ENCODE measurements at regions not wholly inside any gene's neighbourhood (a gene's known extent, or its start where the extent isn't known, plus 50 kb on each side); places are given as distances from the start of the nearest gene placed in this dataset.

GRCh38 chr1:234546890-234547788, 62.8 kb downstream of the IRF2BP2 start:
- no peak for DNase-seq (ENCODE audit: low read depth)
- no peak for TF ChIP-seq MAX (IDR thresholded peaks at IDR 0.05; ENCODE audit: low read depth, low read length)
- TF ChIP-seq POLR2A (IDR thresholded peaks at IDR 0.05; ENCODE audit: extremely low read depth, insufficient read length) = no peak
- TF ChIP-seq, protein P1, sequence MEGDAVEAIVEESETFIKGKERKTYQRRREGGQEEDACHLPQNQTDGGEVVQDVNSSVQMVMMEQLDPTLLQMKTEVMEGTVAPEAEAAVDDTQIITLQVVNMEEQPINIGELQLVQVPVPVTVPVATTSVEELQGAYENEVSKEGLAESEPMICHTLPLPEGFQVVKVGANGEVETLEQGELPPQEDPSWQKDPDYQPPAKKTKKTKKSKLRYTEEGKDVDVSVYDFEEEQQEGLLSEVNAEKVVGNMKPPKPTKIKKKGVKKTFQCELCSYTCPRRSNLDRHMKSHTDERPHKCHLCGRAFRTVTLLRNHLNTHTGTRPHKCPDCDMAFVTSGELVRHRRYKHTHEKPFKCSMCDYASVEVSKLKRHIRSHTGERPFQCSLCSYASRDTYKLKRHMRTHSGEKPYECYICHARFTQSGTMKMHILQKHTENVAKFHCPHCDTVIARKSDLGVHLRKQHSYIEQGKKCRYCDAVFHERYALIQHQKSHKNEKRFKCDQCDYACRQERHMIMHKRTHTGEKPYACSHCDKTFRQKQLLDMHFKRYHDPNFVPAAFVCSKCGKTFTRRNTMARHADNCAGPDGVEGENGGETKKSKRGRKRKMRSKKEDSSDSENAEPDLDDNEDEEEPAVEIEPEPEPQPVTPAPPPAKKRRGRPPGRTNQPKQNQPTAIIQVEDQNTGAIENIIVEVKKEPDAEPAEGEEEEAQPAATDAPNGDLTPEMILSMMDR (IDR thresholded peaks at IDR 0.05; ENCODE audit: low read depth, low read length) = no peak
- TF ChIP-seq MYC (IDR thresholded peaks at IDR 0.05; ENCODE audit: low read depth, low read length) = no peak
- no peak overlapping the region for H3K4me3 ChIP-seq (ENCODE audit: low read depth, low read length)

DNA sequence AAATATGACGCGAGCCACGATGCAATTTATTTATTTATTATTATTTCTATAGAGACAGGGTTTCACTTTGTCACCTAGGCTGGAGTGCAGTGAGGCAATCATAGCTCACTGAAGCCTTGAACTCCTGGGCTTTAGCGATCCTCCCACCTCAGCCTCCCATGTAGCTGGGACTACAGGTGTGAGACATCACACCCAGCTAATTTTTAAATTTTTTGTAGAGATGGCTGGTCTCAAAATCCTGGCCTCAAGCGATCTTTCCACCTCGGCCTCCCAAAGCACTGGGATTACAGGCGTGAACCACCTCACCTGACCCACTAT, 63.6 kb downstream of the IRF2BP2 start:
- DNase-seq (ENCODE audit: low read depth) = no peak
- TF ChIP-seq MYC (IDR thresholded peaks at IDR 0.05; ENCODE audit: low read depth, low read length) = no peak
- no peak for TF ChIP-seq POLR2A (IDR thresholded peaks at IDR 0.05; ENCODE audit: extremely low read depth, insufficient read length)
- TF ChIP-seq, protein P1 (IDR thresholded peaks at IDR 0.05; ENCODE audit: low read depth, low read length) = no peak
- TF ChIP-seq MAX (IDR thresholded peaks at IDR 0.05; ENCODE audit: low read depth, low read length) = no peak
- H3K4me3 ChIP-seq (ENCODE audit: low read depth, low read length) = no peak overlapping the region

- no peak for DNase-seq (ENCODE audit: low read depth)
- TF ChIP-seq POLR2A (IDR thresholded peaks at IDR 0.05; ENCODE audit: extremely low read depth, insufficient read length) (no peak), MYC (IDR thresholded peaks at IDR 0.05; ENCODE audit: low read depth, low read length) (no peak), MAX (IDR thresholded peaks at IDR 0.05; ENCODE audit: low read depth, low read length) (no peak)
- TF ChIP-seq, protein P1 (IDR thresholded peaks at IDR 0.05; ENCODE audit: low read depth, low read length) = no peak
- no peak overlapping the region for H3K4me3 ChIP-seq (ENCODE audit: low read depth, low read length)
Measured at GRCh38 chr1:234545517-234546386, 64.2 kb downstream of the IRF2BP2 start.

- DNase-seq (ENCODE audit: low read depth) = no peak
- TF ChIP-seq MAX (IDR thresholded peaks at IDR 0.05; ENCODE audit: low read depth, low read length) (no peak), MYC (IDR thresholded peaks at IDR 0.05; ENCODE audit: low read depth, low read length) (no peak), POLR2A (IDR thresholded peaks at IDR 0.05; ENCODE audit: extremely low read depth, insufficient read length) (no peak)
- TF ChIP-seq, protein P1 (IDR thresholded peaks at IDR 0.05; ENCODE audit: low read depth, low read length) = no peak
- no peak overlapping the region for H3K4me3 ChIP-seq (ENCODE audit: low read depth, low read length)
Measured at GRCh38 chr1:234544087-234544579, 65.2 kb upstream of the TARBP1 start.

DNA sequence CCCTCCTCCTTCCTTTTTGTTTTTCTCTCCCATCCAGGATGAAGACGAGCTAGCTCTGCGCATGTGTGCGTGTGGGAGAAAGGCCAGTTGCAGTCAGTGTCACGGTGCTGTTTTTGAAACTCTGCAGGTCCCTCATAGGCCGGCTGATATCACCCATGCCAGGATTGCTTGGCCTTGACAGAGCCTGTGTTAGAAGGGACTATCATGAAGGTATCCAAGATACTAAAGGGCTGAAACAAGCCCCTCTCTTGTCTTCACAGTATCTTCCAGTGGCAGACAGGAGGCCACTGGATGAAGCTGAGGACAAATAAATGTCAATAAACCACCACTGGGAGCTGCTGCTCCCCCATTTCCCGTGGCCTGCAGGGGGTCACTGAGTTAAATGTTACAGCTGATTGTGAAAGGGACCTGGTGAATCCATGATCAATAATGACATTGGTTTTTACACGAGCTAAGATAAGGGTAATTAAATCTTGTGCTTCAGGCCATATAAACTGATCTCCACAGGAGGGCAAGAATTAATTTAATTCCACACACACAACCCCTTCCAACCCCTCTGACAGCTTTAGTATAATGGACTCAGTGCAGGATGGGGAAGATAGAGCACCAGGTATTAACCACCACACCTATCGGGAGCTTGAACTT, 64.6 kb upstream of the TARBP1 start:
- DNase-seq (ENCODE audit: low read depth) = no peak

More for the DNA sequence above, 64.6 kb upstream of the TARBP1 start:
- TF ChIP-seq MAX (IDR thresholded peaks at IDR 0.05; ENCODE audit: low read depth, low read length) (no peak), MYC (IDR thresholded peaks at IDR 0.05; ENCODE audit: low read depth, low read length) (no peak), POLR2A (IDR thresholded peaks at IDR 0.05; ENCODE audit: extremely low read depth, insufficient read length) (no peak)
- TF ChIP-seq, protein P1 (IDR thresholded peaks at IDR 0.05; ENCODE audit: low read depth, low read length) = no peak
- H3K4me3 ChIP-seq (ENCODE audit: low read depth, low read length) = no peak overlapping the region
